HCT116 (cell line): ENCODE measurements at regions not wholly inside any gene's neighbourhood (a gene's known extent, or its start where the extent isn't known, plus 50 kb on each side); places are given as distances from the start of the nearest gene placed in this dataset.

Experiments
- ATAC-seq: fragments of 200-7000 bp; cut with Tn5 transposase; 2 replicates; pipeline ENCODE4 v1.9.1; 2020; ENCODE audit warnings: mild to moderate bottlenecking, moderate library complexity
- BruUV-seq: library from RNA; stranded (reverse); fragments of 400-500 nt; replicated peaks from 2 replicates; lab custom pipeline; 2021; lab: Mats Ljungman, UMichigan
- CTCF ChIA-PET: fragments of 300-600 bp; sonication (Branson Sonifier 250); formaldehyde crosslinking; loops from one replicate; lab custom pipeline; 2021; ENCODE audit warnings: antibody characterized with exemption; lab: Charles Lee
- POLR2A ChIA-PET: fragments of 300-600, 350-600 bp; sonication (Branson Sonifier 250); formaldehyde crosslinking; loops from one replicate; lab custom pipeline; 2021; ENCODE audit warnings: antibody characterized with exemption; lab: Charles Lee
- RAD21 ChIA-PET, 2 experiments: fragments of 300-600 bp; sonication (Branson Sonifier 250); formaldehyde crosslinking; loops; one replicate each; lab custom pipeline; 2023; ENCODE audit warnings: low total read pairs in 2 of 2; ENCODE audit not compliant: uncharacterized antibody in 2 of 2, unreplicated experiment in 2 of 2, low non-redundant PET in 1 of 2; lab: Charles Lee
- DNase-seq: peaks from one replicate; pipeline ENCODE4 v3.0.0-alpha.2; 2010; ENCODE audit warnings: low read depth, low spot score
- H2AFZ ChIP-seq: fragments of 200-600 bp; shearing (Covaris generic), sonication (generic); 2 replicates; pipeline ENCODE4 v1.6.1; 2017; ENCODE audit warnings: low read depth, mixed run types, mixed read lengths, antibody characterized with exemption, low read length; ENCODE audit not compliant: poor library complexity, severe bottlenecking
- H3K27ac ChIP-seq: 2 replicates; pipeline ENCODE4 v1.5.1; 2012; ENCODE audit warnings: low read depth, low read length
- H3K27me3 ChIP-seq: fragments of 200-600 bp; sonication (generic); 2 replicates; pipeline ENCODE4 v1.6.1; 2016; ENCODE audit warnings: mixed run types, low read length, mixed read lengths; ENCODE audit not compliant: insufficient read depth
- H3K36me3 ChIP-seq, 2 experiments: fragments of 200-500 bp in 1 of 2; fragments of 200-600 bp in 1 of 2; sonication (Bioruptor generic) in 1 of 2; sonication (generic) in 1 of 2; 2 replicates each; pipeline versions ENCODE4 v1.5.1 to v1.6.1; 2014 to 2016; ENCODE audit warnings: low read length in 2 of 2, inconsistent platforms in 1 of 2, mixed read lengths in 1 of 2, mixed run types in 1 of 2; ENCODE audit not compliant: insufficient read depth in 2 of 2, control insufficient read depth in 1 of 2
- H3K4me1 ChIP-seq, 2 experiments: fragments of 200-600 bp in 1 of 2; sonication (generic) in 1 of 2; 2 replicates each; pipeline versions ENCODE4 v1.5.1 to v1.6.1; 2012 to 2017; ENCODE audit warnings: low read length in 2 of 2, inconsistent platforms in 1 of 2, mild to moderate bottlenecking in 1 of 2, mixed read lengths in 1 of 2, mixed run types in 1 of 2, moderate library complexity in 1 of 2; ENCODE audit not compliant: insufficient read depth in 2 of 2, control insufficient read depth in 1 of 2
- H3K4me2 ChIP-seq: fragments of 200-600 bp; sonication (generic); 2 replicates; pipeline ENCODE4 v1.6.1; 2017; ENCODE audit warnings: mixed run types, low read length, mixed read lengths
- H3K4me3 ChIP-seq, 2 experiments: fragments of 200-600 bp in 1 of 2; sonication (generic) in 1 of 2; replicated peaks in 1 of 2; 2 replicates each; pipeline ENCODE4 v1.5.1; 2011 to 2016; ENCODE audit warnings: low read length in 2 of 2, control low read depth in 1 of 2, low read depth in 1 of 2, mild to moderate bottlenecking in 1 of 2, mixed read lengths in 1 of 2, mixed run types in 1 of 2
- H3K79me2 ChIP-seq: fragments of 200-600 bp; sonication (generic); 2 replicates; pipeline ENCODE4 v1.6.1; 2017; ENCODE audit warnings: mild to moderate bottlenecking, mixed run types, low read length, moderate library complexity, mixed read lengths; ENCODE audit not compliant: insufficient read depth
- H3K9ac ChIP-seq: fragments of 200-600 bp; sonication (generic); 2 replicates; pipeline ENCODE4 v1.6.1; 2016; ENCODE audit warnings: low read length, mixed read lengths
- H3K9me2 ChIP-seq: fragments of 200-600 bp; sonication (generic), shearing (Covaris generic); 2 replicates; pipeline ENCODE4 v1.6.1; 2017; ENCODE audit warnings: mixed run types, mild to moderate bottlenecking, moderate library complexity; ENCODE audit not compliant: insufficient read depth
- H3K9me3 ChIP-seq, 2 experiments: fragments of 200-500 bp in 1 of 2; fragments of 200-600 bp in 1 of 2; sonication (Bioruptor generic) in 1 of 2; sonication (generic) in 1 of 2; 2 replicates each; pipeline ENCODE4 v1.6.1; 2014 to 2017; ENCODE audit warnings: low read length in 2 of 2, mixed read lengths in 2 of 2, inconsistent platforms in 1 of 2, low read depth in 1 of 2, mild to moderate bottlenecking in 1 of 2, mixed run types in 1 of 2, moderate library complexity in 1 of 2; ENCODE audit not compliant: control insufficient read depth in 1 of 2, insufficient read depth in 1 of 2
- H4K20me1 ChIP-seq: fragments of 200-600 bp; sonication (generic), shearing (Covaris generic); 2 replicates; pipeline ENCODE4 v1.6.1; 2017; ENCODE audit warnings: mixed run types, mild to moderate bottlenecking, moderate library complexity; ENCODE audit not compliant: insufficient read depth
- ATF3 ChIP-seq: IDR thresholded peaks from 2 replicates; pipeline ENCODE4 v1.6.1; 2012
- CTCF ChIP-seq, 3 experiments: fragments of 200-600 bp in 1 of 3; sonication (generic) in 1 of 3; IDR thresholded peaks in 2 of 3; conservative IDR thresholded peaks in 1 of 3; 2 replicates each; pipeline ENCODE4 v1.5.1; 2012 to 2017; ENCODE audit warnings: low read depth in 2 of 3, low read length in 2 of 3, antibody characterized with exemption in 1 of 3, borderline replicate concordance in 1 of 3, control low read depth in 1 of 3, mild to moderate bottlenecking in 1 of 3, mixed read lengths in 1 of 3, mixed run types in 1 of 3, moderate library complexity in 1 of 3; ENCODE audit not compliant: insufficient read depth in 1 of 3
- ELF1 ChIP-seq: IDR thresholded peaks from 2 replicates; pipeline ENCODE4 v1.6.1; 2012; ENCODE audit warnings: low read depth, borderline replicate concordance
- EZH2phosphoT487 ChIP-seq: fragments of 200-600 bp; IDR thresholded peaks from 2 replicates; pipeline ENCODE4 v1.6.1; 2018; ENCODE audit warnings: antibody characterized with exemption, borderline replicate concordance
- FOSL1 ChIP-seq: IDR thresholded peaks from 2 replicates; pipeline ENCODE4 v1.6.1; 2012; ENCODE audit warnings: low read depth
- JUND ChIP-seq: IDR thresholded peaks from 2 replicates; pipeline ENCODE4 v1.6.1; 2012
- POLR2A ChIP-seq: IDR thresholded peaks from 2 replicates; pipeline ENCODE4 v1.7.0; 2011; ENCODE audit warnings: borderline replicate concordance; ENCODE audit not compliant: insufficient read depth, insufficient read length; ENCODE audit errors: extremely low read depth
- POLR2AphosphoS5 ChIP-seq: IDR thresholded peaks from 2 replicates; pipeline ENCODE4 v1.6.1; 2011; ENCODE audit warnings: mild to moderate bottlenecking, low read depth, low read length, moderate library complexity
- RAD21 ChIP-seq: IDR thresholded peaks from 2 replicates; pipeline ENCODE4 v1.6.1; 2012; ENCODE audit warnings: low read depth, mild to moderate bottlenecking
- REST ChIP-seq: IDR thresholded peaks from 2 replicates; pipeline ENCODE4 v1.6.1; 2012; ENCODE audit warnings: low read depth
- SIN3A ChIP-seq: IDR thresholded peaks from 2 replicates; pipeline ENCODE4 v1.6.1; 2012; ENCODE audit warnings: low read depth
- SP1 ChIP-seq: IDR thresholded peaks from 2 replicates; pipeline ENCODE4 v1.6.1; 2012; ENCODE audit warnings: low read depth
- YY1 ChIP-seq: IDR thresholded peaks from 2 replicates; pipeline ENCODE4 v1.6.1; 2011; ENCODE audit warnings: low read length, low read depth, moderate library complexity, mild to moderate bottlenecking; ENCODE audit not compliant: insufficient replicate concordance; ENCODE audit errors: extremely low read depth
- ZFX ChIP-seq: fragments of 450-650 bp; IDR thresholded peaks from 2 replicates; pipeline ENCODE4 v1.6.1; 2017
- ZNF274 ChIP-seq: fragments of 200-500 bp; sonication (Bioruptor generic); IDR thresholded peaks from 2 replicates; pipeline ENCODE4 v1.6.1; 2014; ENCODE audit warnings: mild to moderate bottlenecking, low read depth, low read length, inconsistent platforms
- intact Hi-C: fragments of 100-400 bp; cut with micrococcal nuclease; formaldehyde crosslinking; loops from 2 replicates; pipeline ENCODE4 v1.10.0; 2022

- no peak overlapping the region for H3K4me2 ChIP-seq
- ATAC-seq (no peak), DNase-seq (no peak)
- intact Hi-C loops: no loop called here
- H3K4me3 ChIP-seq: no peak overlapping the region
- RAD21 ChIA-PET: no interaction called here
- no peaks in the 10 kb centered on the region for H3K4me1 ChIP-seq
- no peak overlapping the region for H2AFZ ChIP-seq
- no peak overlapping the region for H3K27ac ChIP-seq
- no peaks in the 10 kb centered on the region for H3K36me3 ChIP-seq
- peaks cover 6 to 39% of the 10 kb centered on the region in 2 experiments; a peak in 2 of 4 replicates for H3K9me3 ChIP-seq
- no peak overlapping the region for H3K9ac ChIP-seq
- POLR2A ChIA-PET: no interaction called here
- CTCF ChIA-PET: no interaction called here
- H3K79me2 ChIP-seq: no peaks in the 10 kb centered on the region
- H4K20me1 ChIP-seq: no peaks in the 10 kb centered on the region
- no peak for TF ChIP-seq SIN3A
- no peak for TF ChIP-seq POLR2A
- no peak for TF ChIP-seq SP1
- no peak for TF ChIP-seq JUND
- TF ChIP-seq RAD21: no peak
- no peak for TF ChIP-seq CTCF (IDR thresholded peaks at IDR 0.05 in 2 of 3, conservative IDR thresholded peaks at IDR 0.05 in 1 of 3; ENCODE audit: borderline replicate concordance in 1 of 3, insufficient read depth in 1 of 3, low read depth in 2 of 3, low read length in 2 of 3)
- no peak for TF ChIP-seq ATF3
- no peak for TF ChIP-seq EZH2phosphoT487
- no peak for TF ChIP-seq ZNF274
- TF ChIP-seq YY1: no peak
- no peak for TF ChIP-seq POLR2AphosphoS5
- TF ChIP-seq REST: no peak
- TF ChIP-seq FOSL1: no peak
- TF ChIP-seq ZFX: no peak
- no peak for TF ChIP-seq ELF1
- H3K9me2 ChIP-seq: no peaks in the 10 kb centered on the region
- H3K27me3 ChIP-seq: no peaks in the 10 kb centered on the region
- BruUV-seq: no TSS peak
These were observed 294.4 kb upstream of the CDH4 start for GRCh38 chr20:60957621-60958020.
